Astrocyte of the cerebellum (primary cell): ENCODE measurements at regions not wholly inside any gene's neighbourhood (a gene's known extent, or its start where the extent isn't known, plus 50 kb on each side); places are given as distances from the start of the nearest gene placed in this dataset.

ENCODE experiments used
- DNase-seq: peaks from one replicate; pipeline ENCODE4 v3.0.0-alpha.2; 2011; ENCODE audit warnings: low read depth
- H3K4me3 ChIP-seq: 2 replicates; pipeline ENCODE4 v1.5.1; 2011; ENCODE audit warnings: mild to moderate bottlenecking, low read depth, low read length, moderate library complexity
- CTCF ChIP-seq: IDR thresholded peaks from 2 replicates; pipeline ENCODE4 v1.5.1; 2012; ENCODE audit warnings: low read length, low read depth, moderate library complexity, mild to moderate bottlenecking; ENCODE audit errors: missing control alignments
- in situ Hi-C: cut with HindIII; loops from 2 replicates; pipeline ENCODE4 v1.10.0; 2017; ENCODE audit warnings: low sequenced_read_pairs

DNA sequence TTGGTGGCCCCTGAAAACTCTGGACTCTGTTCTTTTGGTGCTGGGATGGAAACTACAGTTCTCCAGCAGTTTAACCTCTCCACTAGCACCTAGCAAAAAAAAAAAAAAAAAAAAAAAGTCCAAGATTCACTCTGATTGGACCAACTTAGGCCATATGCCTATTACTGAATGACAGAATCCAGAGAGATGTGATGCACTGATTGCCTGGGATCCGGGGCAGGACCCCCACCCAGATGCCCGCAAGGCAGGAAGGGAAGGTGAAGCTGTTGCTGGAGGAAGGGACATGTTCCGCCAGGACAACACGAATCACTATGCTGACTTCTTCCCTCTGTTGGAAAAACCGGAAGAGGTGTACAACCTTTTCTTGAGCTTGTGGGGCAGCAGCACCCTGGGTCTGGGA lies 152.5 kb upstream of the ZNF536 start:
- in situ Hi-C loops, result no loop called here
- H3K4me3 ChIP-seq, result no peak overlapping the region
- DNase-seq, result no peak
- TF ChIP-seq CTCF, result no peak

DNA sequence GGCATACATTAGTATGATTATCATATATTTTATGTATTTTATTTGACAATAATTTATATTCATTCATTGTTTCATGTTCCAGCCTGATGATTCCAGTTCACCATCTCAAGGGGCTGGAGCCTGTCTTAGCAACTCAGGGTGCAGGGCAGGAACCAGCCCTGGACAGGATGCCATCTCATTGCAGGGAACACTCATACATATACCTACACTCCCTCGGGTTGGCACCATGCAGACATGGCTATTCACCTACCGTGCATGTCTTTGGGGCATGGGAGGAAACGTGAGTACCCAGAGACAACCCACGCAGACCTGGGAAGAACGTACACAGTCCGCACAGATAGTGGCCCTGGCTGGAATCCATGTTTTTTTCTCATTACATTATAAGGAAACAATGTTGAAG lies 151.0 kb upstream of the ZNF536 start:
- in situ Hi-C loops, result no loop called here

DNA sequence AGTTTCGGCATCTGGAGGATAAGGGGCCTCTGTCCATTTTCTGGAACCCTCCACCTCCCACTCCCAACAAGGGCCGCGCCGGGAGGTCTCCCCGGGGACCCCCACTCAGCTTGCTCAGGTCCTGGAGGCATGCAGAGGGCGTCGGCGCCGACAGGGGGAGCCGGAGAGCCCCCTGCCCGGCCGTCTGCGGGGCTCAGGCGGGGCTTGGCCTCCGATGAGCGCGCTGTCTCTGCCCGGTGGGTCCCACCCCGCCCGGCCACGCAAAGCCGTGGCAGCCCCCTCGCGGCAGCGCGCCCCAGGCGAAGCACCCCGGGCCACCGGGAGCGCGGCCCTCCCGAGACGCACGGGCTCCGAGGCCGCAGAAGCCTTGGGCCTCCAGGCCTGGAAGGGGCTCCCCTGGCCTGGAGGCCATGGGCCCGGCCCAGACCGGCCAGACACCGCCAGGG lies 149.7 kb upstream of the ZNF536 start:
- in situ Hi-C loops, result no loop called here
- peak; percentile 51 for TF ChIP-seq CTCF
- no peak overlapping the region for H3K4me3 ChIP-seq
- DNase-seq, result no peak

More for the DNA sequence above, 151.0 kb upstream of the ZNF536 start:
- no peak for TF ChIP-seq CTCF
- no peak for DNase-seq
- no peak overlapping the region for H3K4me3 ChIP-seq

- no peak for TF ChIP-seq CTCF
- in situ Hi-C loops, result no loop called here
- no peak overlapping the region for H3K4me3 ChIP-seq
- no peak for DNase-seq
Measured at GRCh38 chr19:30222992-30223865, 149.0 kb upstream of the ZNF536 start.

GRCh38 chr19:30223866-30224688 lies 148.1 kb upstream of the ZNF536 start:
- TF ChIP-seq CTCF, result no peak
- peak overlapping the region; percentile 47 for H3K4me3 ChIP-seq
- in situ Hi-C loops, result no loop called here
- DNase-seq, result no peak

DNA sequence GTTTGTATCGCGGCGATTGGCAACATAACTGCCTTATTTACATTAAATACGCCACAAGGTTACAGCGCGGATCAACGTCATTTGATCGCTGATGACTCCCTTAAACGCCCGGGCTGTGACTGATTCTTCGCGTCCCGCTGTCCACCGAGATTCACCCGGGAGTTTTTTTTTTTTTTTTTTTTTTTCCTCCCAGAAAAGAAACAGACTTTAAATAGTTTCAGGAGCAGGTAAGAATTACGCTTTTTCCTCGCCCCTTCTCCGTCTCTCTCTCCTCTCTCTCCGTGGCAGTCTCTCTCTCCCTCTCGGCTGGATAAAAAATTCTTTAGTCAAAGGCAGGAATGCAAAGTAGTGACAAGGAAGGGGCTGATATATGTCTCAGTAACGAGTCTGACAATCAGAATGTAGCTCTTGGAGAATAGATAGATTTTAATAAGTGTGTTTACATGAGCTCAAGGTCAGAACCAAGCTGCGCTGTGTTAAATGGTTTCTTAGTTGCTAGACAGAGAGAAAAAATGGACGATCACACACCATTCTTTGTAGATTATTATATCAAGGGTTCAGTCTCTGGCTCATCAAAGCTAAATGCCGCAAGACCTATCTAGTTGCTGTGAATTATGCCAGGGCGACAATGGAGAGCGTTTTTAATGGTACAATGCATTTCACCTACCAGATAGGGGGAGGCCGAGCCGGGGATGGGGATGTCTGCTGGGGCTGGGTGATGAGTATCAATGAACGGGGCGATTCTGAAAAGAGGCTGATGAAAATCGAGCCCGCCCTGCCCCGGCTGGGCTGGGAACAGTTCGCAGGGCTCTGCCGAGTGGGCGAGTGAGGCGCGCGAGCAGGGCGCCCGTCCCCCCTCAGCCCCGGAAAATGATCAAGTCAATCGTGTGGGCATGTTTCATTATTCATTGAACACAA lies 147.2 kb upstream of the ZNF536 start:
- H3K4me3 ChIP-seq, result peak overlapping the region; percentile 47
- no peak for TF ChIP-seq CTCF
- in situ Hi-C loops, result no loop called here
- no peak for DNase-seq
